NCI-H1105 (cell line): ENCODE measurements at regions not wholly inside any gene's neighbourhood (a gene's known extent, or its start where the extent isn't known, plus 50 kb on each side); places are given as distances from the start of the nearest gene placed in this dataset.
"Not testable (repeated sequence)": the region's sequence is repeated elsewhere in the genome, so short reads cannot be mapped to it uniquely, and the experiment has no call there.

ENCODE experiments used
- DNase-seq: peaks from one replicate; lab custom pipeline; 2025; lab: John Stamatoyannopoulos, UW

DNA sequence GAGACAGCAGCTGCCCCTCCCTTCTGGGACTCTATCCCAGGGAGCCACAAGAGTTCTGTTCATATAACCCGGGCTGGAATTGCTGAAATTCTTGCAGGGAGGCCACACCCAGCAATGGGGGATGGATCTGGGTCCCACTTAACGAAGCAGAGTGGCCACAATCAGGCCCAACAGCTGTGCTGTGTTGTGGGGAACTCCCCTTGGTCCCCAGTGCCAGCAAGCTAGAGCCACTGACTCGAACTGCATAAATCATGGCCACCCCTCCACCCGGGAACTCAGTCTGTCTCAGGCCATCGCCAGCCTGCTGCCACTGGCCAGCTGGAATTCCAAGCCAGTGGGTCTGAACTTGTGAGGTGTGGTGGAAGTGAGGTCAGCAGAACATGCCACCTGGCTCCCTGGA is 111.1 kb downstream of the KLF8 start:
- no peak for DNase-seq

DNA sequence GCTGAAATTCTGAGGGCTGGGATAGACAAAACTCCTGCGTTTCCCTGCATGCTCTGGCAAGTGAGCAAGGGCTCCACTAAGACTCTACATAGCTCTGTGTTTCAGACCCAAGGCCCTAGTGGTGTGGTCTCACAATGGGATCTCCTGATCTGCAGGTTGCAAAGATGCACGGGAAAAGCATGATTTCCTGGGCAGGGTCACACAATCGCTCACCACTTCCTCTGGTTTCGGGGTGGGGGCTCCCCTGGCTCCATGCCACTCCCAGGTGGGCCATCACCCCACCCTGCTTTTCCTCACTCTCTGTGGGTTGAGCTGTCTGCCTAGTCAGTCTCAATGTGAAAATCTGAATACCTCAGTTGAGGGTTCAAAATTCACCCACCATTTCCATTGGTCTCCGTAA is 111.5 kb downstream of the KLF8 start:
- DNase-seq = no peak

DNA sequence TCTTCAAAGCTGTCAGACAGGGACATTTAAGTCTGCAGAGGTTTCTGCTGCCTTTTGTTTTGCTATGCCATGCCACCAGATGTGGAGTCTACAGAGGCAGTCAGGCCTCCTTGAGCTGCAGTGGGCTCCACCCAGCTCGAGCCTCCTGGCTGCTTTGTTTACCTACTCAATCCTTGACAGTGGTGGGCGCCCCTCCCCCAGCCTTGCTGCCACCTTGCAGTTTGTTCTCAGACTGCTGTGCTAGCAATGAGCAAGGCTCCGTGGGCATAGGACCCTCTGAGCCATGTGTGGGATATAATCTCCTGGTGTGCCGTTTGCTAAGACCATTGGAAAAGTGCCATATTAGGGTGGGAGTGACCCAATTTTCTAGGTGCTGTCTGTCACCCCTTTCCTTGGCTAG is 126.0 kb downstream of the KLF8 start:
- not testable (repeated sequence) for DNase-seq

DNA sequence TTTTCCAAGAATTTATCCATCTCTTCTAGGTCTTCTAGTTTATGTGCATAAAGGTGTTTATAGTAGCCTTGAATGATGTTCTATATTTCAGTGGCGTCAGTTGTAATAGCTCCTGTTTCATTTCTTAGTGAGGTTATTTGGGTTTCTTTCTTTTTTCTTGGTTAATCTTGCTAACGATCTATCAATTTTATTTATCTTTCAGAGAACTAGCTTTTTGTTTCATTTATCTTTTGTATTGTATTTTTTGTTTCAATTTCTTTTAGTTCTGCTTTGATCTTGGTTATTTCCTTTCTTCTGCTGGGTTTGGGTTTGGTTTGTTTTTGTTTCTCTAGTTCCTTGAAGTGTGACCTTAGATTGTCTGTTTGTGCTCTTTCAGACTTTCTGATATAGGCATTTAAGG is 133.0 kb downstream of the KLF8 start:
- not testable (repeated sequence) for DNase-seq

DNA sequence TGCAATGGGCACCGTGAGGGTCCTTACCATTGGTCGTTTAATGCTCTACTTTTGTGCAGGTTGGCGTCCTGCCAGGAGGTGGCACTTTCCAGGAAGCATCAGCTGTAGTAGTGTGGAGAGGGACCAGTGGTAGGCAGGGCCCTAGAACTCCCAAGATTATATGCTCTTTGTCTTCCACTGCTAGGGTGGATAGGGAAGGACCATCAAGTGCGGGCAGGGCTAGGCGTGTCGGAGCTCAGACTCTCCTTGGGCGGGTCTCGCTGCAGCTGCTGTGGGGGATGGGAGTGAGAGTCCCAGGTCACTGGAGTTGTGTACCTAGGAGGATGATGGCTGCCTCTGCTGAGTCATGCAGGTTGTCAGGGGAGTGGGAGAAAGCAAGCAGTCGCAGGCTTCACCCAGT is 134.7 kb downstream of the KLF8 start:
- DNase-seq = no peak

DNA sequence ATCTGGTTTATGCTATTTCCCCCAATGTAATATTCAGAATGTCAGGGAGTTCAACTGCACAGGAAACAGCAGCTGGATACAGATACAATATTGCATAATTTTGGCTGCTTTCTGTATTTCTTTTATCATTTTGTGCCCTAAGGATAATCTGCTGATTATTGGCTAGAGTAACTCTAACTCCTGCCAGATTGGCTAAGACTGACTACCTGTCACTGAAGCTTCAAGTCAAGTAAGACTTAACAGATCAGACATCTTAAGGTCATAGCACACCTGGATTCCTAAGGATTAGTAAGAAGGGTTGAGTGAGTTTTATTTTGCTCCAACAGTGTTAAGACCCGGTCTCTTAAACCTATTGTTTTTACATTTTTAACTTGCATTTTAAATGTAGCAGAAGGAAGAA is 136.8 kb downstream of the KLF8 start:
- no peak for DNase-seq

DNA sequence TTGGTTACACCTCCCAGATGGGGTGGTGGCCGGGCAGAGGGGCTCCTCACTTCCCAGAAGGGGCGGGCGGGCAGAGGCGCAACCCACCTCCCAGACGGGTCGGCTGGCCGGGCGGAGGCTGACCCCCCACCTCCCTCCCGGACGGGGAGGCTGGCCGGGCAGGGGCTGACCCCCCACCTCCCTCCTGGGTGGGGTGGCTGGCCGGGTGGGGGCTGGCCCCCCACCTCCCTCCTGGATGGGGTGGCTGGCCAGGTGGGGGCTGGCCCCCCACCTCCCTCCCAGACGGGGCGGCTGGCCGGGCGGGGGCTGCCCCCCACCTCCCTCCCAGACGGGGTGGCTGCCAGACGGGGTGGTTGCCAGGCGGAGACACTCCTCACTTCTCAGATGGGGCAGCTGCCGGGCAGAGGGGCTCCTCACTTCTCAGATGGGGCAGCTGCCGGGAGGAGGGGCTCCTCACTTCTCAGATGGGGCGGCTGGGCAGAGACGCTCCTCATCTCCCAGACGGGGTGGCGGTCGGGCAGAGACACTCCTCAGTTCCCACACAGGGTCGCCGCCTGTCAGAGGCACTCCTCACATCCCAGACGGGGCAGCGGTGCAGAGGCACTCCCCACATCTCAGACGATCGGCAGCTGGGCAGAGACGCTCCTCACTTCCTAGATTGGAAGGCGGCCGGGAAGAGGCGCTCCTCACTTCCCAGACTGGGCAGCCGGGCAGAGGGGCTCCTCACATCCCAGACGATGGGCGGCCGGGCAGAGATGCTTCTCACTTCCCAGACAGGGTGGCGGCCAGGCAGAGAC is 148.0 kb downstream of the KLF8 start:
- not testable (repeated sequence) for DNase-seq

DNA sequence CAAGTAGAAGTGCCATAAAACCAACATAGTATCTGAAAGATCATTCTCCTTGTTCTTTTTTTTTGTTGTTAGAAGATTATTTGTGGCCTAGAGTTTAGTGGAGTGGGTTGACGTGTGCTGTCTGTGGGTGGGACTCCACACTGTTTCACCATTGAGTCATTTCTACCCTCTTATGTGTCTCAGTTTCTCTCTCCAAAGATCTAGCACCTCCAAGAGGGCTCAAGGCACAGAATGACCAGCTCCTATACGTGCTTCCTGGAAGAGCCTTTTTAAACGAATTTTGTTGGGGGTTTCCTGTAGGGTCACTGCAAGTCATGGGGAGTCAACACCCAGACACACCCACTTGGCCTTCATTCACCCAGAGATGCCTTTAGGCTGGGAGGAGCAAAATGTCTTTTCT is 150.1 kb downstream of the KLF8 start:
- no peak for DNase-seq

DNA sequence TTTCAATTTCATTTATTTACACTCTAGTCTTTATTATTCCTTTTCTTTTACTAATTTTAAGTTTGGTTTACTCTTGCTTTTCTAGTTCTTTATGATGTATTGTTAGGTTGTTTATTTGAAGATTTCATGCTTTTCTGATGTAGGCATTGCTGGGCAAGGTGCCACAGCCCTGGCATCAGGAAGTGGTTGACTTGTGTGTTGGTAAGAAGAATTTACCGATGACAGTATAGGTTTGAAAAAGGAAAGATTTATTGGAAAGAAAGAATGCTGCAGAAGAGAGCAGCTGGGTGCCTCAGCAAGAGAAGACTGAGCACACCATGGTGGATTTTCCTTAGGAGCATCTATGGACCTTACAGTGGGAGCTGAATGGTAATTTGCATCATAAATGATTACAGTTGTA is 153.2 kb downstream of the KLF8 start:
- no peak for DNase-seq

DNA sequence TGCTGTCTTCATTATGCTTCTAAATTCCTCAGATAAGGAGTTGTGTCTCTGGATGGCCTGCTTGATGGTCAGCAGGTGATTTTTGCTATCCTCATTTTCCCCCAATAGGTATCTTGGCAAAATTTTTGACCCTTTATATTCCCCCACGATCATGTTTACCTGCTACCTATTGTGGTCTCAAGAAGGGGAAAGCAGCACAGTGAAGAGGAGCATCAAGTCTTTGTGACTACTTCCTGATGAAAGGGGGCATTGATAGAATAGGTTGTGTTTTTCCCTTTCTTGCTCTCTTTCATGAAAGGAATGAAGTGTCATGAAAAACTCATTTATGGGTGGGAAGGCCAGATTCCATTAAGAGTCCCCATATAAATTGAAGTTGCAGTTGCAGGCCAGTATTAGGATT is 153.8 kb downstream of the KLF8 start:
- no peak for DNase-seq

DNA sequence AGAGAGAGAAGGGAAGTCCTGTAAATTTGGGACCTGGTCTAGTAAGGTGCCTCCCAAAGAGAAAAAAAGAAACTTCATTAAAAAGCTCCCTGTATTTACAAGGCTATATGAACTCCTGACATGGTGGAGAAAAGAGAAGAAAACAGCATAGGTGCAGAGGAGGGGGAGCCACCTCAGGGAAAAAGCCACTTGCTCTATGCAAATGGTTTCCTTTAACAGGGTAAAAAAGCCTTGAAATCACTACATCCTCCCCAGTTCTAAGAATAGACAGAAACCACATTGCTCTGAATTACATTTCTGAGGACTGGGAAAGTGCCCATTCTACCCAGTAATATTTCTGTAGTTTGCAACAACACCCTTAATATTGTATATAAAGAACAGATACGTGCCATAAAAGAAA is 165.5 kb downstream of the KLF8 start:
- no peak for DNase-seq

DNA sequence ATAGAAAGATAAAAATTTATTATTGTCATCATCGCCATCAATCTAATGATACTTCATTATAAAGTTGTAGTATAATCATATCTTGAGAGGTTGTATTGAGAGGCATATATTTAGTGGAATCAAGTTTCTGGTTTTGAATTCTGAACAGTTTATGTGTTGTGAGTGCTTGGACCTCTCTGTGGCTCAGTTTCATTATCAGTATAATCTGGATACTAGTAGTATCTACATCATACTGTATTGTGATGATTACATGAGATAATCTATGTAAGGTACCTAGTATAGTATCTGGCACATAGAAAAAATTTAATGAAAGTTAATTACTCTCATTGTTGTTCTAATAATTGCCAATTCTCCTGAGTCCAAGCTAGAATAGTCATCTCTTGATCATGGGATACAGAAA is 161.2 kb upstream of the UBQLN2 start:
- DNase-seq = no peak

DNA sequence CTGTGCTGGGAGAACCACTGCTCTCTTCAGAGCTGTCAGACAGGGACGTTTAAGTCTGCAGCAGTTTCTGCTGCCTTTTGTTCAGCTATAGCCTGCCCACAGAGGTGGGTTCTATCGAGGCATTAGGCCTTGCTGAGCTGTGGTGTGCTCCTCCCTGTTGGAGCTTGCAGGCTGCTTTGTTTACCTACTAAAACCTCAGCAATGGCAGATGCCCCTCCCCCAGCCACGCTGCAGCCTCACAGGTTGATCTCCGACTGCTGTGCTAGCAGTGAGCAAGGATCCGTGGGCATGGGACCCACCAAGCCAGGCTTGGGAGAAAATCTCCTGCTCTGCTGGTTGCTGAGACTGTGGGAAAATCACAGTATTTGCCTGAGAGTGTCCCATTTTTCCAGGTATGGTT is 133.8 kb upstream of the UBQLN2 start:
- DNase-seq = no peak

DNA sequence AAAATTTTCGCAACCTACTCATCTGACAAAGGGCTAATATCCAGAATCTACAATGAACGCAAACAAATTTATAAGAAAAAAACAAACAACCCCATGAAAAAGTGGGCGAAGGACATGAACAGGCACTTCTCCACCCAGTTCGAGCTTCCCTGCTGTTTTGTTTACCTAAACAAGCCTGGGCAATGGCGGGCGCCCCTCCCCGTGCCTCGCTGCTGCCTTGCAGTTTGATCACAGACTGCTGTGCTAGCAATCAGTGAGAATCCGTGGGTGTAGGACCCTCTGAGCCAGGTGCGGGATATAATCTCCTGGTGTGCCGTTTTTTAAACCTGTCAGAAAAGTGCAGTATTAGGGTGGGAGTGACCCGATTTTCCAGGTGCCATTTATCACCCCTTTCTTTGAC is 111.4 kb upstream of the UBQLN2 start:
- DNase-seq = not testable (repeated sequence)

DNA sequence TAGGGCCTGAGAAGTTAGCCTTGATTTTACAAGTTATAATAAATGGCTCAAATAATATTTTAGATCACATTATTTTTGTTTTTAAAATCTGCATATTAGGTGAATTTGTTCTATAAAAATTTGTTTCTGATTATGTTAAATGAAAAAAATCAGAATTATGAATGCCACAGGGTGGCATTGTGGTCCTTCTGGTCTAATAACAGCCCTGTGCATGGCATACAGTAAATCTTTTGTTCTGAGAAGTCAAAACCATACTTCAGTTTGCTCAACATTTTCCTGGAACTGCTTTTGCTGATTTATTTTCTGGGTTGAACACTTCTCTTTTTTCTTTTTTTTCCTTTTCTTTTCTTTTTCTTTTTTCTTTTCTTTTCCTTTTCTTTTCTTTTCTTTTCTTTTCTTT is 101.0 kb upstream of the UBQLN2 start:
- no peak for DNase-seq

DNA sequence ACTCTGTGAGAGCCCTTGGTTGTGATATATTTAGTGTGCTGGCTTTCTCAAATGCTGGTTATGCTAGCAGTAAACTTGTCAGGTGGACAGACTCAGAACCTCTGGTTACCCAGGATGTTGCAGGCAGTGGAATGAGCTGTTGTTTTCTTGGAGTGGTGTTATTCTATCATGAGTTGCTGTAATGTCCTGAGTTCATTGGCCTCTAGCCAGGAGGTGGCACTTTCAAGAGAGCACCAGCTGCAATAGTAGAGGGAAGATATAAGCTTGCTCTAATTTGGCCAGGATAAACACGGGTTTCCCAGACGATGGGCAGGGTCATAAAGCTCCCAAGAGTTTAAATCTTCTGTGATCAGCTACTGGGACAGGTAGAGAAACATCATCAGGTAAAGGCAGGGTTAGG is 95.0 kb upstream of the UBQLN2 start:
- peak; percentile 68 for DNase-seq

DNA sequence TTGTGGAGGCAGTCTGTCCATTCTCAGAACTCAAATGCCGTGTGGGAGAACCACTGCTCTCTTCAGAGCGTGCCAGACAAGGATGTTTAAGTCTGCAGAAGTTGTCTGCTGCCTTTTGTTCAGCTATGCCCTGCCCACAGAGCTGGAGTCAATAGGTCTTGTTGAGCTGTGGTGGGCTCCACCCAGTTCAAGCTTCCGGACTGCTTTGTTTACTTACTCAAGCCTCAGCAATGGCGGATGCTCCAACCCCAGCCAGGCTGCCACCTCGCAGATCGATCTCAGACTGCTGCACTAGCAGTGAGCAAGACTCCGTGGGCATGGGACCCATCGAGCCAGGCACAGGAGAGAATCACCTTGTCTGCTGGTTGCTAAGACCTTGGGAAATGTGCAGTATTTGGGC is 68.5 kb upstream of the UBQLN2 start:
- not testable (repeated sequence) for DNase-seq

DNA sequence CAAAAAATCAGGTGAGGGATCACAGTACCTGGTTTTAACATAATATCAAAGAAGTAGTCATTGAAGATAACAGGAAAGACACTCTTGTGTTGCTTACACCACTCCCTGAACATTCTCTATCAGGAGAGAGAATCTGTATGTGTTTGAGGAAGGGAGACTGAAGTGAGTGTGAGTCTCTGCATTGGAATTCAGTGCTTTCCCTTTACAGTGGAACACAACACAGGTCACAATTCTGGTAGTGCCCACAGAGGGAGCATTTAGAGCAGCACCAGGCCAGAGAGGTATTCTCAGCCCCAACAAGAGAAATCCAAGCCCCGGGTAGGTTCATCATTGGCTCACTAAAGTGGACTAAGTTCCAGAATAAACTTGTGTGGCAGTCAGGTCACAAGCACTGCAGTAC is 64.7 kb upstream of the UBQLN2 start:
- DNase-seq = no peak

DNA sequence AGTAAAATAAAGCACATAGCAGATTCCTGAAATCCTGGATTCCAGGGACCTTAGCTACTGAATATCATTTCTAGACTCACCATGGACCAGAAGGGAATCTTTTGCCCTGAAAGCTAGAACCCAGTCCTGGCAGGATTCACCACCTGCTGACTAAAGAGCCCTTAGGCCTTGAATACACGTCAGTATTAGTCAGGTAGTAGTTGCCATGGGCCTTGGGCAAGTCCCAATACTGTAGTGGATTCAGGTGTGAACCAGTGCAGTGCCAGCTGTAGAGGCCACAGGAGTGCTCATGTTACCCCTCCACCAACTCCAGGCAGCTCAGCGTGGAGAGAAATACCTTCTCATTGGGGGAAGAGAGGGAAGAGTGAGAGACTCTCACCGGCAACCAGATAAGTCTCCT is 64.1 kb upstream of the UBQLN2 start:
- no peak for DNase-seq

DNA sequence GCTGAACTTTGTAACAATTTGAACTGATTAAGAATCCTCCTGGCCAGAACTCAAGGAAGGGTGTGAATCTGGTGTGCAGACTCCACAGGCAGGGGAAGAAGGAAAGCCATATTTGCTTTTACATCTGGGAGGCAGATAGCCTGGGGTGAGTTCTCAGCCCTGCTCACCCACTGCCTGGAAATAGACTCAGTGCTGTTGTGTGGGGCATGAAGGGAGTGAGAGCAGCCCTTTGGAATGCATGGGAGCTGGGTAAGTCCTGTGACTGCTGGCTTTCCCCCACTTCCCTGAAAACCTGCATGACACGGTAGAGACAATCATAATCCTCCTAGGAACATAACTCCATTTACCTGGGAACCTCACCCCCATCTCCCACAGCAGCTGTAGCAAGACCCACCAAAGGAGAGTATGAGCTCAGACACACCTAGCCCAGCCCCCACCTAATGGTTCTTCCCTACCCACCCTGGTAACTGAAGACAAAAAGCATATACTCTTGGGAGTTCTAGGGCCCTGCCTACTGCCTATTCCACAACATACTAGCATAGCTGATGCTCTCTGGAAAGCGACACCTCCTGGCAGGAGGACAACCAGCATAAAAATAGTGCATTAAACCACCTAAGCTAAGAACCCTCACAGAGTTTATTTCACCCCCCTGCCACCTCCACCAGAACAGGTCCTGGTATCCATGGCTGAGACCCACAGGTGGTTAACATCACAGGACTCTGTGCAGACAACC is 59.3 kb upstream of the UBQLN2 start:
- DNase-seq = no peak

DNA sequence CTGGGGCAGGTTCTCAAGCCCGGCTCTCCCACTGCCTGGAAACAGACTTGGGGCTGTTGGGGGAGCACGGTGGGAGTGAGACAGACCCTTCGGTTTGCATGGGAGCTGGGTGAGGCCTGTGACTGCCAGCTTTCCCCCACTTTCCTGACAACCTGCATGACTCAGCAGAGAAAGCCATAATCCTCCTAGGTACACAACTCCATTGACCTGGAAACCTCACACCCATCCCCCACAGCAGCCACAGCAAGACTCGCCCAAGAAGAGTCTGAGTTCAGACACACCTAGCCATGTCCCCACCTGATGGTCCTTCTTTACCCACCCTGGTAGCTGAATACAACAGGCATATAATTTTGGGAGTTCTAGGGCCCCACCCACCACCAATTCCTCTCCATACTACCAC is 57.6 kb upstream of the UBQLN2 start:
- DNase-seq = no peak
